ENCODE measurements at regions not wholly inside any gene's neighbourhood (a gene's known extent, or its start where the extent isn't known, plus 50 kb on each side); places are given as distances from the start of the nearest gene placed in this dataset.

DNA sequence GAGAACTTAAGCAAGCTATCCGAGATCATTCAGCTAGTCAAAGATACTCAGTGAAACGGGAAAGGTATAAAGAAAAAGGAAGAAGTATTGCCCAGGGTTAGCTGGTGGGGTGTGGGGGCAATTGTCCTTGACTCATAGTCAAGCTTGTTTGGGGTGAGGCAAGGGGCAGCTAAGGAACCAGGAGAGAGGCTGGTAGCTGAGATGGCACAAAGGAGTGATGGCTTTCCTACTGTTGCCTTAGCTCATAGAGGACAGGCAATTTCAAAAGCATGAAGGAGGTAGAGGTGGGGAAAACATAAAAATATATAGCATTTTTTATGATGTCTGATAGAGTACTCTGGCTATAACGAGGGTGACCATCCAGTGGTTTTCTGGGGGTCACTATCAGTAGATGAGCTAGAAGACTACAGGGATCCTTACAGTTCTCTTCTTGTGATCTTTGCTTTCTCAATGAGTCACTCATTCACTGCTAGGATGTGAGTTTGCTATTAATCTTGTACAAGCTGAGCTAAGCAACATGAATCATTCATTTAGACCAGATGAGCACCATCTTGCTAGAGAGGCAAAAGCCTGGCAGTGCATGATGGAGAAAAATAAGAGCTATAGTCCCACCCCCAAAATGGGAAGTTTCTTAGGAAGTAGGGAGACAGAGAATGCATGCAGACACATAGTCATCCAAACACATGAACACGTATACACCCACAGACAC is 207.1 kb upstream of the PFN2 start:
- TF ChIP-seq, protein P1, sequence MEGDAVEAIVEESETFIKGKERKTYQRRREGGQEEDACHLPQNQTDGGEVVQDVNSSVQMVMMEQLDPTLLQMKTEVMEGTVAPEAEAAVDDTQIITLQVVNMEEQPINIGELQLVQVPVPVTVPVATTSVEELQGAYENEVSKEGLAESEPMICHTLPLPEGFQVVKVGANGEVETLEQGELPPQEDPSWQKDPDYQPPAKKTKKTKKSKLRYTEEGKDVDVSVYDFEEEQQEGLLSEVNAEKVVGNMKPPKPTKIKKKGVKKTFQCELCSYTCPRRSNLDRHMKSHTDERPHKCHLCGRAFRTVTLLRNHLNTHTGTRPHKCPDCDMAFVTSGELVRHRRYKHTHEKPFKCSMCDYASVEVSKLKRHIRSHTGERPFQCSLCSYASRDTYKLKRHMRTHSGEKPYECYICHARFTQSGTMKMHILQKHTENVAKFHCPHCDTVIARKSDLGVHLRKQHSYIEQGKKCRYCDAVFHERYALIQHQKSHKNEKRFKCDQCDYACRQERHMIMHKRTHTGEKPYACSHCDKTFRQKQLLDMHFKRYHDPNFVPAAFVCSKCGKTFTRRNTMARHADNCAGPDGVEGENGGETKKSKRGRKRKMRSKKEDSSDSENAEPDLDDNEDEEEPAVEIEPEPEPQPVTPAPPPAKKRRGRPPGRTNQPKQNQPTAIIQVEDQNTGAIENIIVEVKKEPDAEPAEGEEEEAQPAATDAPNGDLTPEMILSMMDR (IDR thresholded peaks at IDR 0.05), result no peak

- TF ChIP-seq, protein P1 (IDR thresholded peaks at IDR 0.05), result no peak
Measured at GRCh38 chr3:150174179-150174578, 203.5 kb upstream of the PFN2 start.

DNA sequence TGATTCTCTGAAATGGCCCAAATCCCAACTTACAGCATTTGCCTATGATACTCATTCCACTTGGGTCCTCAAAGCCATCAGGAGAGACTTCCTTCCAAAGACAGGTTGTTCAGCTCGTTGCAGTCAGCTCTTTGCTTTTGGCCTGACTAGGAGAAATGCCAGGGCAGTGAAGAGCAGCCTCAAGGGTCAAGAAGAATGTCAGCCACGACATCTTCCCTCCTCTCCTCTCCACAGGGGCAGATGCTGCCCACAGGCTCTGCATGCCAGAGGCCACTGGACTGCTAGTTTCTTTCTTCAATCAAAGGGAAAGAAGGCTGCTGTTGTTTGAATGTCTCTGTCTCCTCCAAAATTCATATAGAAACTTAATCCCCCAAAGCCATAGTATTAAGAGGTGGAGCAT is 201.7 kb upstream of the PFN2 start:
- TF ChIP-seq, protein P1 (IDR thresholded peaks at IDR 0.05), result no peak

DNA sequence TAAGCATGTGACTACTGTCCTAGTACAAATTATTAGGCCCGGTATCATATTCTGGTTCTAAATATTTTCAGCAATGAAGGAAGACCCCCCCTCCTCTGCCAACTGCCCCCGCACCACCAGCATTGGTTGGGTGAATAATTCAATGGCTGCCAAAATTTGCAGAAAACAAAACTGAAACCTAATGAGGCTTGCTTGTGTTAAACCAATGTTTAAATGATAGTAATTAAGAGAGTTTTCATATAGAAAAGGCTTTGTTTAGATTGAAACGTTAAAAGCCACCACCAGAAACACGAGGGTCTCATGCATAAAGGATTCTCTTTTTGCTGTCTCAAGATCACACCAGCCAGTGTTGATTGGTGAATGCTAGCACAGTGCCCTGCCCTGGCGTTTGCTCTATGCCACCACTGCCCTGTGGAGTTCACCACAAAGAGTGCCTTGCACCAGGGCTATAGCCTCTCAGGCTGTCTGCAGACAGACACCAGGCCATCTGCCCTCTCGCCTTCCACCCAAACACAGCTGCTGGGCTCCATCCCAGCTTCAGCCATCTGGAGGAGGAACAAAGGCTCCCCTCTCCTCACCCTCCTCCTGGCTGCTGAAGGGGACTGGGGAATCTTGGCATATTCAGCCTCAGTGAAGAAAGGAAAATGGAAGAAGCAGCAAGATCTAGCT is 200.3 kb upstream of the PFN2 start:
- TF ChIP-seq, protein P1 (IDR thresholded peaks at IDR 0.05), result no peak

GRCh38 chr3:150169330-150169940 is 198.7 kb upstream of the PFN2 start:
- TF ChIP-seq, protein P1 (IDR thresholded peaks at IDR 0.05), result no peak

DNA sequence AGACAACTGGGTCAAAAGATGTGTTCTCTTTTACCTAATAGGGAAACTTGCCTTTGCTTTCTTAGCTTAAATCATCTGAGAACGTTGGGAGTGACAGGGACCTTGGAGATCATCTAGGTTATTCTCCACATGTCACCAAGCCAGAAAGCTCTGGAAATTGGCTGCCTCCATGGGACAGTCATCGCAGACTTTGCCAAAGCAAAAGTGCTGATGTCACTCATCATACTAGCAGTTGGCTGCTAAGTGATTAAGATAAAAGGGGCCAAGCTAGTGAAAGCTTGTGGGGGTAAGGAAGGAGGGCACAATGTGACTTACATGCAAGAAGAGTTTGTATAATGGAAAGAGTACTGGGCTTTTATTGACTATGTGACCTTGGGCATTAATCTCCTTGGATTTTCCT is 198.0 kb upstream of the PFN2 start:
- TF ChIP-seq, protein P1 (IDR thresholded peaks at IDR 0.05), result no peak

GRCh38 chr3:150165396-150166094 is 194.8 kb upstream of the PFN2 start:
- TF ChIP-seq, protein P1 (IDR thresholded peaks at IDR 0.05), result no peak

Measured in LNCAP (cell line).